ENCODE measurements at regions not wholly inside any gene's neighbourhood (a gene's known extent, or its start where the extent isn't known, plus 50 kb on each side); places are given as distances from the start of the nearest gene placed in this dataset.

GRCh38 chr6:14950970-14951276 lies 294.9 kb upstream of the JARID2 start:
- TF ChIP-seq TCF7L2 (IDR thresholded peaks at IDR 0.05; ENCODE audit: low read depth, low read length): no peak
- no peak for TF ChIP-seq SIN3A (IDR thresholded peaks at IDR 0.05; ENCODE audit: borderline replicate concordance, insufficient read depth, low read depth, low read length)
- TF ChIP-seq POLR2AphosphoS5 (IDR thresholded peaks at IDR 0.05; ENCODE audit: low read depth, low read length): no peak
- TF ChIP-seq, protein P1, sequence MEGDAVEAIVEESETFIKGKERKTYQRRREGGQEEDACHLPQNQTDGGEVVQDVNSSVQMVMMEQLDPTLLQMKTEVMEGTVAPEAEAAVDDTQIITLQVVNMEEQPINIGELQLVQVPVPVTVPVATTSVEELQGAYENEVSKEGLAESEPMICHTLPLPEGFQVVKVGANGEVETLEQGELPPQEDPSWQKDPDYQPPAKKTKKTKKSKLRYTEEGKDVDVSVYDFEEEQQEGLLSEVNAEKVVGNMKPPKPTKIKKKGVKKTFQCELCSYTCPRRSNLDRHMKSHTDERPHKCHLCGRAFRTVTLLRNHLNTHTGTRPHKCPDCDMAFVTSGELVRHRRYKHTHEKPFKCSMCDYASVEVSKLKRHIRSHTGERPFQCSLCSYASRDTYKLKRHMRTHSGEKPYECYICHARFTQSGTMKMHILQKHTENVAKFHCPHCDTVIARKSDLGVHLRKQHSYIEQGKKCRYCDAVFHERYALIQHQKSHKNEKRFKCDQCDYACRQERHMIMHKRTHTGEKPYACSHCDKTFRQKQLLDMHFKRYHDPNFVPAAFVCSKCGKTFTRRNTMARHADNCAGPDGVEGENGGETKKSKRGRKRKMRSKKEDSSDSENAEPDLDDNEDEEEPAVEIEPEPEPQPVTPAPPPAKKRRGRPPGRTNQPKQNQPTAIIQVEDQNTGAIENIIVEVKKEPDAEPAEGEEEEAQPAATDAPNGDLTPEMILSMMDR (IDR thresholded peaks at IDR 0.05): no peak
- no peak for TF ChIP-seq REST (IDR thresholded peaks at IDR 0.05; ENCODE audit: insufficient read depth in 1 of 2, low read depth in 2 of 2, low read length in 1 of 2)
- no peak overlapping the region for H3K27ac ChIP-seq (ENCODE audit: low read length)
- ATAC-seq: no peak
- no peaks in the 10 kb centered on the region for H3K4me1 ChIP-seq (ENCODE audit: control insufficient read depth, insufficient read depth, low read length)
- no peaks in the 10 kb centered on the region for H3K9me3 ChIP-seq (ENCODE audit: control insufficient read depth, insufficient read depth, low read depth, low read length)
- no peak for DNase-seq (ENCODE audit: low read depth, low spot score)
- ChIA-PET CTCF (no interaction called here), POLR2A (no interaction called here)
- in situ Hi-C loops (cut with HindIII; ENCODE audit: low pct_unique_long_range_greater_than_20kb, low sequenced_read_pairs) (no loop called here), intact Hi-C loops (cut with micrococcal nuclease; ENCODE audit: unreplicated experiment) (no loop called here)
- no peaks in the 10 kb centered on the region for H3K27me3 ChIP-seq (ENCODE audit: control insufficient read depth, insufficient read depth, low read length)
- no TSS peak for BruUV-seq (replicated peaks)
- H3K4me3 ChIP-seq (ENCODE audit: low read depth in 2 of 2, low read length in 2 of 2): no peak overlapping the region
- H3K36me3 ChIP-seq (ENCODE audit: control insufficient read depth, insufficient read depth, low read length): no peaks in the 10 kb centered on the region

DNA sequence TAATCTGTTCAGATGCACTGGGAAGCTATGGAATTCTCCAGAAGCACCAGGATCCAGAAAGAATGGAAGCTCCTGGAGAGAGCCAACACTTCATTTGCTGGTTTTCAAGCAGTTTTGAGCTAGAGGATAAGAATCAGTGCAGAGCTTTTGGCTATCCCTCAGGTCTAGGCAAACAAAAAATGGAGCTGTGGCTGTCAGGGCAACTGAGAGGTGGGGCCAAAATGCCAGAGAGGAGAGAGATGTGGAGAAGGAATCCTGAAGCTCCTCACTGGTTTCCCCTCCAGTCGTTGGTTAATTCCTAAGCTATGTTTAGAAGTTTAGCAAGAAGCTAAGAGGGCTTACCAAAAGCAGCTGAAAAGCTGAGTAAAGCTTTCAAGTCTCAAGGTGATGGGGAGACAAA lies 294.2 kb upstream of the JARID2 start:
- Histone ChIP-seq H3K9me3 (ENCODE audit: control insufficient read depth, insufficient read depth, low read depth, low read length) (no peaks in the 10 kb centered on the region), H3K4me1 (ENCODE audit: control insufficient read depth, insufficient read depth, low read length) (no peaks in the 10 kb centered on the region), H3K36me3 (ENCODE audit: control insufficient read depth, insufficient read depth, low read length) (no peaks in the 10 kb centered on the region), H3K27me3 (ENCODE audit: control insufficient read depth, insufficient read depth, low read length) (no peaks in the 10 kb centered on the region), H3K27ac (ENCODE audit: low read length) (no peak overlapping the region), H3K4me3 (ENCODE audit: low read depth in 2 of 2, low read length in 2 of 2) (no peak overlapping the region)
- in situ Hi-C loops (cut with HindIII; ENCODE audit: low pct_unique_long_range_greater_than_20kb, low sequenced_read_pairs) (no loop called here), intact Hi-C loops (cut with micrococcal nuclease; ENCODE audit: unreplicated experiment) (no loop called here)
- TF ChIP-seq, protein P1 (IDR thresholded peaks at IDR 0.05): no peak
- TF ChIP-seq REST (IDR thresholded peaks at IDR 0.05; ENCODE audit: insufficient read depth in 1 of 2, low read depth in 2 of 2, low read length in 1 of 2) (no peak), POLR2AphosphoS5 (IDR thresholded peaks at IDR 0.05; ENCODE audit: low read depth, low read length) (no peak), TCF7L2 (IDR thresholded peaks at IDR 0.05; ENCODE audit: low read depth, low read length) (no peak), SIN3A (IDR thresholded peaks at IDR 0.05; ENCODE audit: borderline replicate concordance, insufficient read depth, low read depth, low read length) (no peak)
- no peak for DNase-seq (ENCODE audit: low read depth, low spot score)
- BruUV-seq (replicated peaks): no TSS peak
- POLR2A ChIA-PET: no interaction called here
- no peak for ATAC-seq
- CTCF ChIA-PET: interaction anchor here (0.6 kb wide), 2 partner anchors 10 to 489 kb away, joined by 3 to 4 read pairs; no protein-coding TSS in a partner anchor
